H1 (cell line): ENCODE measurements at regions not wholly inside any gene's neighbourhood (a gene's known extent, or its start where the extent isn't known, plus 50 kb on each side); places are given as distances from the start of the nearest gene placed in this dataset.

Experiments
- ATF3 ChIP-seq: IDR thresholded peaks from 2 replicates; pipeline ENCODE4 v1.6.1; 2011; ENCODE audit warnings: low read depth, mild to moderate bottlenecking, low read length; ENCODE audit not compliant: insufficient read depth
- CTCF ChIP-seq, 3 experiments: IDR thresholded peaks; 1 replicate in 2 of 3; 2 replicates in 1 of 3; pipeline versions ENCODE4 v1.5.1 to v1.6.1; 2011; ENCODE audit warnings: low read length in 3 of 3, mild to moderate bottlenecking in 3 of 3, inconsistent platforms in 2 of 3, low read depth in 1 of 3, moderate library complexity in 1 of 3; ENCODE audit not compliant: insufficient read depth in 1 of 3; ENCODE audit errors: control extremely low read depth in 1 of 3
- EZH2 ChIP-seq: fragments of 200-600 bp; sonication (generic); IDR thresholded peaks from 2 replicates; pipeline ENCODE4 v1.7.1; 2012; ENCODE audit warnings: low read depth, mild to moderate bottlenecking, moderate library complexity, low read length, inconsistent platforms; ENCODE audit not compliant: severe bottlenecking
- NRF1 ChIP-seq: IDR thresholded peaks from 2 replicates; pipeline ENCODE4 v1.6.1; 2011; ENCODE audit warnings: mild to moderate bottlenecking, low read depth, low read length, improper control_type of control experiment
- SRF ChIP-seq: IDR thresholded peaks from 2 replicates; pipeline ENCODE4 v1.6.1; 2011; ENCODE audit warnings: mild to moderate bottlenecking, low read depth, low read length, moderate library complexity

- TF ChIP-seq CTCF (IDR thresholded peaks at IDR 0.05; ENCODE audit: control extremely low read depth in 1 of 3, insufficient read depth in 1 of 3, low read depth in 1 of 3, low read length in 3 of 3) (no peak), EZH2 (no peak), ATF3 (no peak), NRF1 (no peak), SRF (no peak)
These were observed 1341.4 kb downstream of the FSCB start for GRCh38 chr14:43165651-43166050.
